ENCODE measurements at regions not wholly inside any gene's neighbourhood (a gene's known extent, or its start where the extent isn't known, plus 50 kb on each side); places are given as distances from the start of the nearest gene placed in this dataset.

GRCh38 chr1:70717656-70718055, 306.6 kb downstream of the CTH start:
- TF ChIP-seq CTCF (IDR thresholded peaks at IDR 0.05) (no peak), EZH2 (IDR thresholded peaks at IDR 0.05; ENCODE audit: borderline replicate concordance, insufficient read depth, low read depth, low read length, poor library complexity, severe bottlenecking) (no peak)
